HCT116 (cell line): ENCODE measurements at regions not wholly inside any gene's neighbourhood (a gene's known extent, or its start where the extent isn't known, plus 50 kb on each side); places are given as distances from the start of the nearest gene placed in this dataset.

Experiments
- ATAC-seq: fragments of 200-7000 bp; cut with Tn5 transposase; 2 replicates; pipeline ENCODE4 v1.9.1; 2020; ENCODE audit warnings: mild to moderate bottlenecking, moderate library complexity
- BruUV-seq: library from RNA; stranded (reverse); fragments of 400-500 nt; replicated peaks from 2 replicates; lab custom pipeline; 2021; lab: Mats Ljungman, UMichigan
- CTCF ChIA-PET: fragments of 300-600 bp; sonication (Branson Sonifier 250); formaldehyde crosslinking; loops from one replicate; lab custom pipeline; 2021; ENCODE audit warnings: antibody characterized with exemption; lab: Charles Lee
- POLR2A ChIA-PET: fragments of 300-600, 350-600 bp; sonication (Branson Sonifier 250); formaldehyde crosslinking; loops from one replicate; lab custom pipeline; 2021; ENCODE audit warnings: antibody characterized with exemption; lab: Charles Lee
- RAD21 ChIA-PET, 2 experiments: fragments of 300-600 bp; sonication (Branson Sonifier 250); formaldehyde crosslinking; loops; one replicate each; lab custom pipeline; 2023; ENCODE audit warnings: low total read pairs in 2 of 2; ENCODE audit not compliant: uncharacterized antibody in 2 of 2, unreplicated experiment in 2 of 2, low non-redundant PET in 1 of 2; lab: Charles Lee
- DNase-seq: peaks from one replicate; pipeline ENCODE4 v3.0.0-alpha.2; 2010; ENCODE audit warnings: low read depth, low spot score
- H2AFZ ChIP-seq: fragments of 200-600 bp; shearing (Covaris generic), sonication (generic); 2 replicates; pipeline ENCODE4 v1.6.1; 2017; ENCODE audit warnings: low read depth, mixed run types, mixed read lengths, antibody characterized with exemption, low read length; ENCODE audit not compliant: poor library complexity, severe bottlenecking
- H3K27ac ChIP-seq: 2 replicates; pipeline ENCODE4 v1.5.1; 2012; ENCODE audit warnings: low read depth, low read length
- H3K27me3 ChIP-seq: fragments of 200-600 bp; sonication (generic); 2 replicates; pipeline ENCODE4 v1.6.1; 2016; ENCODE audit warnings: mixed run types, low read length, mixed read lengths; ENCODE audit not compliant: insufficient read depth
- H3K36me3 ChIP-seq, 2 experiments: fragments of 200-500 bp in 1 of 2; fragments of 200-600 bp in 1 of 2; sonication (Bioruptor generic) in 1 of 2; sonication (generic) in 1 of 2; 2 replicates each; pipeline versions ENCODE4 v1.5.1 to v1.6.1; 2014 to 2016; ENCODE audit warnings: low read length in 2 of 2, inconsistent platforms in 1 of 2, mixed read lengths in 1 of 2, mixed run types in 1 of 2; ENCODE audit not compliant: insufficient read depth in 2 of 2, control insufficient read depth in 1 of 2
- H3K4me1 ChIP-seq, 2 experiments: fragments of 200-600 bp in 1 of 2; sonication (generic) in 1 of 2; 2 replicates each; pipeline versions ENCODE4 v1.5.1 to v1.6.1; 2012 to 2017; ENCODE audit warnings: low read length in 2 of 2, inconsistent platforms in 1 of 2, mild to moderate bottlenecking in 1 of 2, mixed read lengths in 1 of 2, mixed run types in 1 of 2, moderate library complexity in 1 of 2; ENCODE audit not compliant: insufficient read depth in 2 of 2, control insufficient read depth in 1 of 2
- H3K4me2 ChIP-seq: fragments of 200-600 bp; sonication (generic); 2 replicates; pipeline ENCODE4 v1.6.1; 2017; ENCODE audit warnings: mixed run types, low read length, mixed read lengths
- H3K4me3 ChIP-seq, 2 experiments: fragments of 200-600 bp in 1 of 2; sonication (generic) in 1 of 2; replicated peaks in 1 of 2; 2 replicates each; pipeline ENCODE4 v1.5.1; 2011 to 2016; ENCODE audit warnings: low read length in 2 of 2, control low read depth in 1 of 2, low read depth in 1 of 2, mild to moderate bottlenecking in 1 of 2, mixed read lengths in 1 of 2, mixed run types in 1 of 2
- H3K79me2 ChIP-seq: fragments of 200-600 bp; sonication (generic); 2 replicates; pipeline ENCODE4 v1.6.1; 2017; ENCODE audit warnings: mild to moderate bottlenecking, mixed run types, low read length, moderate library complexity, mixed read lengths; ENCODE audit not compliant: insufficient read depth
- H3K9ac ChIP-seq: fragments of 200-600 bp; sonication (generic); 2 replicates; pipeline ENCODE4 v1.6.1; 2016; ENCODE audit warnings: low read length, mixed read lengths
- H3K9me2 ChIP-seq: fragments of 200-600 bp; sonication (generic), shearing (Covaris generic); 2 replicates; pipeline ENCODE4 v1.6.1; 2017; ENCODE audit warnings: mixed run types, mild to moderate bottlenecking, moderate library complexity; ENCODE audit not compliant: insufficient read depth
- H3K9me3 ChIP-seq, 2 experiments: fragments of 200-500 bp in 1 of 2; fragments of 200-600 bp in 1 of 2; sonication (Bioruptor generic) in 1 of 2; sonication (generic) in 1 of 2; 2 replicates each; pipeline ENCODE4 v1.6.1; 2014 to 2017; ENCODE audit warnings: low read length in 2 of 2, mixed read lengths in 2 of 2, inconsistent platforms in 1 of 2, low read depth in 1 of 2, mild to moderate bottlenecking in 1 of 2, mixed run types in 1 of 2, moderate library complexity in 1 of 2; ENCODE audit not compliant: control insufficient read depth in 1 of 2, insufficient read depth in 1 of 2
- H4K20me1 ChIP-seq: fragments of 200-600 bp; sonication (generic), shearing (Covaris generic); 2 replicates; pipeline ENCODE4 v1.6.1; 2017; ENCODE audit warnings: mixed run types, mild to moderate bottlenecking, moderate library complexity; ENCODE audit not compliant: insufficient read depth
- EZH2 ChIP-seq: fragments of 200-600 bp; sonication (generic); IDR thresholded peaks from 2 replicates; pipeline ENCODE4 v1.6.1; 2017; ENCODE audit warnings: antibody characterized with exemption, mixed run types
- POLR2A ChIP-seq: IDR thresholded peaks from 2 replicates; pipeline ENCODE4 v1.7.0; 2011; ENCODE audit warnings: borderline replicate concordance; ENCODE audit not compliant: insufficient read depth, insufficient read length; ENCODE audit errors: extremely low read depth
- RAD21 ChIP-seq: IDR thresholded peaks from 2 replicates; pipeline ENCODE4 v1.6.1; 2012; ENCODE audit warnings: low read depth, mild to moderate bottlenecking
- SRF ChIP-seq: IDR thresholded peaks from 2 replicates; pipeline ENCODE4 v1.6.1; 2012; ENCODE audit warnings: low read depth
- YY1 ChIP-seq: IDR thresholded peaks from 2 replicates; pipeline ENCODE4 v1.6.1; 2011; ENCODE audit warnings: low read length, low read depth, moderate library complexity, mild to moderate bottlenecking; ENCODE audit not compliant: insufficient replicate concordance; ENCODE audit errors: extremely low read depth
- ZFX ChIP-seq: fragments of 450-650 bp; IDR thresholded peaks from 2 replicates; pipeline ENCODE4 v1.6.1; 2017
- intact Hi-C: fragments of 100-400 bp; cut with micrococcal nuclease; formaldehyde crosslinking; loops from 2 replicates; pipeline ENCODE4 v1.10.0; 2022
- TF ChIP-seq, protein P1 (sequence below): IDR thresholded peaks from 2 replicates; pipeline ENCODE4 v1.6.1; 2012; ENCODE audit warnings: low read depth
- TF ChIP-seq, protein P2 (sequence below): IDR thresholded peaks from 2 replicates; pipeline ENCODE4 v1.6.1; 2012
- TF ChIP-seq, protein P3 (sequence below): IDR thresholded peaks from 2 replicates; pipeline ENCODE4 v1.6.1; 2012

DNA sequence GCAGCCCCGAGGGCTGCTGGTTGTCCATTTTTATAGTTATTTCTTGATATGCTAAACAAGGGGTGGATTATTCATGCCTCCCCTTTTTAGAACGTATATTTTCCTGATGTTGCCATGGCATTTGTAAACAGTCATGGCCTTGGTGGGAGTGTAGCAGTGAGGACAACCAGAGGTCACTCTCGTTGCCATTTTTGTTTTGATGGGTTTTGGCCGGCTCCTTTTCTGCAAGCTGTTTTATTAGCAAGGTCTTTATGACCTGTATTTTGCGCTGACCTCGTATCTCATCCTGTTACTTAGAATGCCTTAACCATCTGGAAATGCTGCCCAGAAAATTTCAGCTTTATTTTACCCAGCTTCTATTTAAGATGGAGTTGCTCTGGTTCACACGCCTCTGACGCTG lies 825.8 kb upstream of the CDH2 start:
- Histone ChIP-seq H3K27me3 (no peaks in the 10 kb centered on the region), H3K4me2 (no peak overlapping the region), H3K79me2 (no peaks in the 10 kb centered on the region), H3K9ac (no peak overlapping the region), H3K4me1 (no peaks in the 10 kb centered on the region), H3K9me3 (peaks cover 0 to 4% of the 10 kb centered on the region in 2 experiments; a peak in 1 of 4 replicates), H3K9me2 (no peaks in the 10 kb centered on the region), H4K20me1 (no peaks in the 10 kb centered on the region), H2AFZ (no peak overlapping the region), H3K4me3 (no peak overlapping the region), H3K27ac (no peak overlapping the region), H3K36me3 (no peaks in the 10 kb centered on the region)
- intact Hi-C loops, result no loop called here
- RAD21 ChIA-PET, result no interaction called here
- ATAC-seq (no peak), DNase-seq (no peak)
- CTCF ChIA-PET, result no interaction called here
- POLR2A ChIA-PET, result no interaction called here
- TF ChIP-seq YY1, result no peak
- TF ChIP-seq, protein P1, sequence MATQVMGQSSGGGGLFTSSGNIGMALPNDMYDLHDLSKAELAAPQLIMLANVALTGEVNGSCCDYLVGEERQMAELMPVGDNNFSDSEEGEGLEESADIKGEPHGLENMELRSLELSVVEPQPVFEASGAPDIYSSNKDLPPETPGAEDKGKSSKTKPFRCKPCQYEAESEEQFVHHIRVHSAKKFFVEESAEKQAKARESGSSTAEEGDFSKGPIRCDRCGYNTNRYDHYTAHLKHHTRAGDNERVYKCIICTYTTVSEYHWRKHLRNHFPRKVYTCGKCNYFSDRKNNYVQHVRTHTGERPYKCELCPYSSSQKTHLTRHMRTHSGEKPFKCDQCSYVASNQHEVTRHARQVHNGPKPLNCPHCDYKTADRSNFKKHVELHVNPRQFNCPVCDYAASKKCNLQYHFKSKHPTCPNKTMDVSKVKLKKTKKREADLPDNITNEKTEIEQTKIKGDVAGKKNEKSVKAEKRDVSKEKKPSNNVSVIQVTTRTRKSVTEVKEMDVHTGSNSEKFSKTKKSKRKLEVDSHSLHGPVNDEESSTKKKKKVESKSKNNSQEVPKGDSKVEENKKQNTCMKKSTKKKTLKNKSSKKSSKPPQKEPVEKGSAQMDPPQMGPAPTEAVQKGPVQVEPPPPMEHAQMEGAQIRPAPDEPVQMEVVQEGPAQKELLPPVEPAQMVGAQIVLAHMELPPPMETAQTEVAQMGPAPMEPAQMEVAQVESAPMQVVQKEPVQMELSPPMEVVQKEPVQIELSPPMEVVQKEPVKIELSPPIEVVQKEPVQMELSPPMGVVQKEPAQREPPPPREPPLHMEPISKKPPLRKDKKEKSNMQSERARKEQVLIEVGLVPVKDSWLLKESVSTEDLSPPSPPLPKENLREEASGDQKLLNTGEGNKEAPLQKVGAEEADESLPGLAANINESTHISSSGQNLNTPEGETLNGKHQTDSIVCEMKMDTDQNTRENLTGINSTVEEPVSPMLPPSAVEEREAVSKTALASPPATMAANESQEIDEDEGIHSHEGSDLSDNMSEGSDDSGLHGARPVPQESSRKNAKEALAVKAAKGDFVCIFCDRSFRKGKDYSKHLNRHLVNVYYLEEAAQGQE, result no peak
- TF ChIP-seq, protein P2, sequence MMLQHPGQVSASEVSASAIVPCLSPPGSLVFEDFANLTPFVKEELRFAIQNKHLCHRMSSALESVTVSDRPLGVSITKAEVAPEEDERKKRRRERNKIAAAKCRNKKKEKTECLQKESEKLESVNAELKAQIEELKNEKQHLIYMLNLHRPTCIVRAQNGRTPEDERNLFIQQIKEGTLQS, result no peak
- no peak for TF ChIP-seq ZFX
- no peak for TF ChIP-seq SRF
- no TSS peak for BruUV-seq

DNA sequence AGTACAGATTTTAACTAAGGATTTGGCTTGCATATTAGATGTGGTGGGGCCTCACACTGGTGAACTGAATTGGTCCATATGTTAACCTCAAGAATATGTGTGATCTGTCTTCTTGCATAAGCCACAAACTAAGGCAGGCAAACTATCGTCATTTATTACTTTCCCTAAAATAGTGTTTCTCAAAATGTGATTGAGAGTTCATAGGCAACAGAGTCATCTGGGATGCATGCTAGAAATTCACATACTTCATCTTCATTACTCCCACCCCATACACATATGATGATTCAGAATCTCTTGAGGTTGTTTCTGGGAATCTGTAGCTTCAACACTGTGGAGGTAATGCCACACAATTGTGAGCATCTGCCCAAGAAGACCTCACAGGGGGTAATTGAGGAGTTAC lies 822.8 kb upstream of the CDH2 start:
- no peak overlapping the region for H3K4me2 ChIP-seq
- no peaks in the 10 kb centered on the region for H3K79me2 ChIP-seq
- CTCF ChIA-PET, result no interaction called here
- H3K4me3 ChIP-seq, result no peak overlapping the region
- H2AFZ ChIP-seq, result no peak overlapping the region
- TF ChIP-seq POLR2A (no peak), ZFX (no peak), EZH2 (no peak), SRF (no peak), RAD21 (no peak)
- TF ChIP-seq, protein P3, sequence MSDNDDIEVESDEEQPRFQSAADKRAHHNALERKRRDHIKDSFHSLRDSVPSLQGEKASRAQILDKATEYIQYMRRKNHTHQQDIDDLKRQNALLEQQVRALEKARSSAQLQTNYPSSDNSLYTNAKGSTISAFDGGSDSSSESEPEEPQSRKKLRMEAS, result no peak
- TF ChIP-seq, all 23 proteins: peak for 0
- intact Hi-C loops, result no loop called here
- H3K27ac ChIP-seq, result no peak overlapping the region
- RAD21 ChIA-PET, result no interaction called here
- no peaks in the 10 kb centered on the region for H4K20me1 ChIP-seq
- no peaks in the 10 kb centered on the region for H3K9me2 ChIP-seq
- H3K4me1 ChIP-seq, result no peaks in the 10 kb centered on the region
- POLR2A ChIA-PET, result no interaction called here
- H3K27me3 ChIP-seq, result no peaks in the 10 kb centered on the region
- H3K36me3 ChIP-seq, result no peaks in the 10 kb centered on the region
- ATAC-seq, result no peak
- H3K9me3 ChIP-seq, result peaks cover 0 to 4% of the 10 kb centered on the region in 2 experiments; a peak in 1 of 4 replicates
- BruUV-seq, result no TSS peak
- DNase-seq, result no peak
- no peak overlapping the region for H3K9ac ChIP-seq
